Hindlimb muscle (tissue), 1 donor: ENCODE measurements at regions not wholly inside any gene's neighbourhood (a gene's known extent, or its start where the extent isn't known, plus 50 kb on each side); places are given as distances from the start of the nearest gene placed in this dataset.

Experiments used
- DNase-seq: peaks from one replicate; pipeline ENCODE4 v3.0.0-alpha.2; 2013

GRCh38 chr4:138558886-138559285 is 316.7 kb upstream of the SLC7A11 start:
- DNase-seq = no peak

GRCh38 chr4:138555584-138555983 is 313.4 kb upstream of the SLC7A11 start:
- DNase-seq = no peak

GRCh38 chr4:138555108-138555507 is 313.0 kb upstream of the SLC7A11 start:
- DNase-seq = no peak

GRCh38 chr4:138553001-138553845 is 311.1 kb upstream of the SLC7A11 start:
- DNase-seq = no peak

GRCh38 chr4:138542191-138542776 is 300.1 kb upstream of the SLC7A11 start:
- no peak for DNase-seq

GRCh38 chr4:138540056-138540800 is 298.1 kb upstream of the SLC7A11 start:
- no peak for DNase-seq

GRCh38 chr4:138538743-138539142 is 296.6 kb upstream of the SLC7A11 start:
- DNase-seq = no peak

- peak; percentile 56 for DNase-seq
Measured at GRCh38 chr4:138537731-138538490, 295.8 kb upstream of the SLC7A11 start.

GRCh38 chr4:138535316-138535715 is 293.2 kb upstream of the SLC7A11 start:
- no peak for DNase-seq

- DNase-seq = no peak
Measured at GRCh38 chr4:138522366-138522765, 280.2 kb upstream of the SLC7A11 start.

- no peak for DNase-seq
Measured at GRCh38 chr4:138521809-138522208, 279.7 kb upstream of the SLC7A11 start.

GRCh38 chr4:138519436-138519835 is 277.3 kb upstream of the SLC7A11 start:
- no peak for DNase-seq

- no peak for DNase-seq
Measured at GRCh38 chr4:138513535-138513934, 271.4 kb upstream of the SLC7A11 start.

- no peak for DNase-seq
Measured at GRCh38 chr4:138512756-138513155, 270.6 kb upstream of the SLC7A11 start.

- no peak for DNase-seq
Measured at GRCh38 chr4:138510053-138510452, 267.9 kb upstream of the SLC7A11 start.

- no peak for DNase-seq
Measured at GRCh38 chr4:138509346-138509745, 267.2 kb upstream of the SLC7A11 start.

- no peak for DNase-seq
Measured at GRCh38 chr4:138507522-138507921, 265.4 kb upstream of the SLC7A11 start.

- DNase-seq = no peak
Measured at GRCh38 chr4:138501614-138502013, 259.5 kb upstream of the SLC7A11 start.

- DNase-seq = no peak
Measured at GRCh38 chr4:138500869-138501268, 258.7 kb upstream of the SLC7A11 start.

GRCh38 chr4:138499627-138500026 is 257.5 kb upstream of the SLC7A11 start:
- no peak for DNase-seq

GRCh38 chr4:138494931-138495330 is 252.8 kb upstream of the SLC7A11 start:
- no peak for DNase-seq

- no peak for DNase-seq
Measured at GRCh38 chr4:138494116-138494515, 252.0 kb upstream of the SLC7A11 start.

- no peak for DNase-seq
Measured at GRCh38 chr4:138492176-138492575, 250.0 kb upstream of the SLC7A11 start.
